HepG2 (cell line): ENCODE measurements at regions not wholly inside any gene's neighbourhood (a gene's known extent, or its start where the extent isn't known, plus 50 kb on each side); places are given as distances from the start of the nearest gene placed in this dataset.

Source experiments
- ATAC-seq: fragments of 200-7000 bp; cut with Tn5 transposase; 3 replicates; pipeline ENCODE4 v1.9.1; 2020; ENCODE audit warnings: mild to moderate bottlenecking, moderate library complexity
- BruUV-seq: library from RNA; stranded (reverse); fragments of 400-500 nt; replicated peaks from 2 replicates; lab custom pipeline; 2021; lab: Mats Ljungman, UMichigan
- CTCF ChIA-PET: fragments of 300-600 bp; formaldehyde crosslinking; extraction: SDS; loops from one replicate; lab custom pipeline; 2021; ENCODE audit warnings: low total read pairs, inconsistent platforms, low intra/inter-chr PET ratio; lab: Yijun Ruan, JAX
- POLR2A ChIA-PET: fragments of 350-600 bp; sonication (Branson Sonifier 250); formaldehyde crosslinking; loops from one replicate; lab custom pipeline; 2020; ENCODE audit warnings: antibody characterized with exemption, inconsistent platforms; lab: Yijun Ruan, JAX
- DNase-seq: peaks from one replicate; pipeline ENCODE4 v3.0.0-alpha.2; 2015; ENCODE audit warnings: low spot score
- FAIRE-seq: peaks from 3 replicates; lab custom pipeline; 2011; peaks lifted over from hg19 to GRCh38; lab: Jason Lieb, UNC
- H2AFZ ChIP-seq: one replicate; pipeline ENCODE4 v1.6.1; 2011; ENCODE audit warnings: low read length, inconsistent platforms
- H3K27ac ChIP-seq: fragments of 300-600 bp; 3 replicates; pipeline ENCODE4 v1.8.0; 2011; ENCODE audit warnings: mixed run types, mild to moderate bottlenecking, mixed read lengths, low read length, inconsistent platforms; ENCODE audit not compliant: insufficient read depth; ENCODE audit errors: extremely low read length
- H3K27me3 ChIP-seq, 2 experiments: fragments of 200-600 bp in 1 of 2; 2 replicates in 1 of 2; 3 replicates in 1 of 2; pipeline versions ENCODE4 v1.6.0 to v1.8.0; 2011; ENCODE audit warnings: low read length in 2 of 2, mild to moderate bottlenecking in 2 of 2, moderate library complexity in 2 of 2, inconsistent platforms in 1 of 2; ENCODE audit not compliant: insufficient read depth in 2 of 2, control insufficient read depth in 1 of 2
- H3K36me3 ChIP-seq, 2 experiments: fragments of 200-600 bp in 1 of 2; replicated peaks in 1 of 2; 2 replicates in 1 of 2; 3 replicates in 1 of 2; pipeline versions ENCODE4 v1.5.1 to v1.8.0; 2011; ENCODE audit warnings: low read length in 2 of 2, inconsistent platforms in 1 of 2; ENCODE audit not compliant: insufficient read depth in 2 of 2, control insufficient read depth in 1 of 2
- H3K4me1 ChIP-seq: 2 replicates; pipeline ENCODE4 v1.5.1; 2012; ENCODE audit warnings: low read length, inconsistent platforms; ENCODE audit not compliant: insufficient read depth
- H3K4me2 ChIP-seq: 2 replicates; pipeline ENCODE4 v1.6.0; 2011; ENCODE audit warnings: low read depth, low read length, inconsistent platforms
- H3K4me3 ChIP-seq, 3 experiments: fragments of 200-600 bp in 1 of 3; sonication (generic), shearing (Covaris generic) in 1 of 3; replicated peaks in 1 of 3; 2 replicates each; pipeline ENCODE4 v1.5.1; 2011 to 2016; ENCODE audit warnings: low read length in 3 of 3, inconsistent platforms in 2 of 3, low read depth in 2 of 3, mild to moderate bottlenecking in 2 of 3, control low read depth in 1 of 3, mixed read lengths in 1 of 3; ENCODE audit not compliant: insufficient read depth in 1 of 3
- H3K79me2 ChIP-seq: one replicate; pipeline ENCODE4 v1.6.1; 2011; ENCODE audit warnings: low read length, inconsistent platforms; ENCODE audit not compliant: insufficient read depth
- H3K9ac ChIP-seq: 2 replicates; pipeline ENCODE4 v1.6.0; 2011; ENCODE audit warnings: mild to moderate bottlenecking, low read depth, low read length, inconsistent platforms; ENCODE audit not compliant: insufficient read depth
- H3K9me3 ChIP-seq: 2 replicates; pipeline ENCODE4 v1.5.1; 2012; ENCODE audit warnings: mild to moderate bottlenecking, low read length
- H4K20me1 ChIP-seq: 2 replicates; pipeline ENCODE4 v1.6.0; 2011; ENCODE audit warnings: inconsistent platforms, mild to moderate bottlenecking, low read length, moderate library complexity; ENCODE audit not compliant: insufficient read depth
- ZNF569 ChIP-seq: sonication (generic); formaldehyde crosslinking; IDR thresholded peaks from 2 replicates; pipeline ENCODE4 v1.5.0; 2020; ENCODE audit warnings: mild to moderate bottlenecking, missing genetic modification reagents, moderate library complexity, borderline replicate concordance
- ZNF768 ChIP-seq: sonication (generic); formaldehyde crosslinking; IDR thresholded peaks from 2 replicates; pipeline ENCODE4 v1.4.0; 2020; ENCODE audit warnings: missing genetic modification reagents
- WGBS: methylation state at CpG from one replicate; pipeline ENCODE4 v1.1.6; 2017; ENCODE audit warnings: low lambda C conversion rate; 5-methylcytosine and 5-hydroxymethylcytosine counted together
- in situ Hi-C: cut with HindIII; loops from 2 replicates; pipeline ENCODE4 v1.10.0; 2017; ENCODE audit warnings: low pct_unique_long_range_greater_than_20kb; ENCODE audit not compliant: extremely low pct_ligation_motif_present
- intact Hi-C: fragments of 100-400 bp; cut with micrococcal nuclease; formaldehyde crosslinking; loops from one replicate; pipeline ENCODE4 v1.10.0; 2022; ENCODE audit not compliant: unreplicated experiment
- TF ChIP-seq, protein P1 (sequence below): sonication (generic); formaldehyde crosslinking; IDR thresholded peaks from 2 replicates; pipeline ENCODE4 v1.4.0; 2020; ENCODE audit warnings: missing genetic modification reagents

DNA sequence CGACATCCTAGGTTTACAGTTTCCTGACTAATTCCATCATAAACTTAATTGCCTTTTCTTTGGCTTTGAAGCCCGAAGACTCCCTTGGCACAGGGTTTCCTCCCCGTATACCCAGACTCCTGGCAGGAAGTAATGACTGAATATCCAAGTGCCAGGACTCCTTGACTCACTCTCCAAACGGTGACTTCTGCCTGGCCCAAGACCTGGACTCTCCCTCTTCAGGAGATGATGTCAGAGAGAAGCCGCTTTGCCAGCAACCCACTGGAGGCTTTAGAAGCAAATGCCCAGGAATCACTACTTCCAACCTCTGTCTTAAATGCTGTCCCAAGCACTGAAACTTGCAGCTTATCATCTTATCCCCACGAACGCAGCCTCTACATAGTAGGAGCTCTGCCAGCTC lies 146.5 kb downstream of the RGS9 start:
- WGBS: 0% methylated on average over 7 of the region's 7 CpGs
- ATAC-seq (no peak), DNase-seq (no peak), FAIRE-seq (no peak)
- CTCF ChIA-PET: no interaction called here
- Histone ChIP-seq H3K4me1 (peaks cover 2% of the 10 kb centered on the region; the same call in 1 of the 2 replicates), H3K27me3 (peaks cover 2 to 30% of the 10 kb centered on the region in 2 experiments; a peak in 3 of 5 replicates), H3K4me3 (no peak overlapping the region), H3K79me2 (no peaks in the 10 kb centered on the region), H3K9me3 (no peaks in the 10 kb centered on the region), H3K27ac (no peak overlapping the region), H4K20me1 (no peaks in the 10 kb centered on the region), H2AFZ (no peak overlapping the region), H3K36me3 (no peaks in the 10 kb centered on the region), H3K4me2 (no peak overlapping the region), H3K9ac (no peak overlapping the region)
- POLR2A ChIA-PET: no interaction called here
- in situ Hi-C loops: no loop called here
- intact Hi-C loops: no loop called here
- no TSS peak for BruUV-seq
- TF ChIP-seq ZNF768 (CRISPR knock-in tag): no peak
- TF ChIP-seq, protein P1, sequence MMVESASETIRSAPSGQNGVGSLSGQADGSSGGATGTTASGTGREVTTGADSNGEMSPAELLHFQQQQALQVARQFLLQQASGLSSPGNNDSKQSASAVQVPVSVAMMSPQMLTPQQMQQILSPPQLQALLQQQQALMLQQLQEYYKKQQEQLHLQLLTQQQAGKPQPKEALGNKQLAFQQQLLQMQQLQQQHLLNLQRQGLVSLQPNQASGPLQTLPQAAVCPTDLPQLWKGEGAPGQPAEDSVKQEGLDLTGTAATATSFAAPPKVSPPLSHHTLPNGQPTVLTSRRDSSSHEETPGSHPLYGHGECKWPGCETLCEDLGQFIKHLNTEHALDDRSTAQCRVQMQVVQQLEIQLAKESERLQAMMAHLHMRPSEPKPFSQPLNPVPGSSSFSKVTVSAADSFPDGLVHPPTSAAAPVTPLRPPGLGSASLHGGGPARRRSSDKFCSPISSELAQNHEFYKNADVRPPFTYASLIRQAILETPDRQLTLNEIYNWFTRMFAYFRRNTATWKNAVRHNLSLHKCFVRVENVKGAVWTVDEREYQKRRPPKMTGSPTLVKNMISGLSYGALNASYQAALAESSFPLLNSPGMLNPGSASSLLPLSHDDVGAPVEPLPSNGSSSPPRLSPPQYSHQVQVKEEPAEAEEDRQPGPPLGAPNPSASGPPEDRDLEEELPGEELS (CRISPR knock-in tag): no peak

DNA sequence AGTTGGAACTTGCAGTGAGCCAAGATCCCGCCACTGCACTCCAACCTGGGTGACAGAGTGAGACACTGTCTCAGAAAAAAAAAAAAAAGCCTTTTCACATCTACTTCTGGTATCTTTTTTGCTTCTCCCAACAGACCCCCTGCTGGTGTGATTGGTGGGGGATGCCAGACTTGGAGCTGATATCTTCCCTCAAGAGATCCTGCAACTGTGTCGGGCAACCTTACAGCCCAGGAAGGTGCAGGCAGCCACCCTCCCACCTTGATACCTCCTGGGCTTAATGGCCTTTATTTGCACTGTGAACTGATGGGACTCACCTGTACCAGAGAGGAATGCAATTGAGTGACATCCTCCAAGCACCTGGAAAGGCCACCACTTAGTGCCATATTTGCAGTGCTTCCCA lies 142.3 kb downstream of the RGS9 start:
- Histone ChIP-seq H3K9me3 (no peaks in the 10 kb centered on the region), H3K4me3 (no peak overlapping the region), H4K20me1 (no peaks in the 10 kb centered on the region), H3K9ac (no peak overlapping the region), H3K4me2 (no peak overlapping the region), H3K36me3 (no peaks in the 10 kb centered on the region), H3K4me1 (peaks cover 5% of the 10 kb centered on the region; the same call in 1 of the 2 replicates), H3K79me2 (no peaks in the 10 kb centered on the region), H3K27ac (no peak overlapping the region), H3K27me3 (peaks cover 2 to 46% of the 10 kb centered on the region in 2 experiments; a peak in 3 of 5 replicates), H2AFZ (no peak overlapping the region)
- in situ Hi-C loops: loop anchor here (5.0 kb wide), 1 partner anchor 888 kb away; no protein-coding TSS in a partner anchor
- BruUV-seq: no TSS peak
- ChIA-PET CTCF (interaction anchor here (2.5 to 2.7 kb wide), 2 partner anchors 709 to 885 kb away, joined by 29 to 36 read pairs; no protein-coding TSS in a partner anchor), POLR2A (no interaction called here)
- TF ChIP-seq ZNF569 (CRISPR knock-in tag): no peak
- DNase-seq (no peak), ATAC-seq (no peak), FAIRE-seq (no peak)
- intact Hi-C loops: no loop called here
- WGBS: 59% methylated on average over 2 of the region's 2 CpGs
